Uterus (tissue), 2 donors: ENCODE measurements at regions not wholly inside any gene's neighbourhood (a gene's known extent, or its start where the extent isn't known, plus 50 kb on each side); places are given as distances from the start of the nearest gene placed in this dataset.

Experiments
- CTCF ChIP-seq, 4 experiments: fragments of 200-600 bp in 2 of 4; fragments of 450-650 bp in 2 of 4; sonication (generic) in 2 of 4; IDR thresholded peaks; one replicate each; pipeline ENCODE4 v1.5.1; 2016 to 2019; ENCODE audit warnings: antibody characterized with exemption in 4 of 4, mild to moderate bottlenecking in 2 of 4, moderate library complexity in 1 of 4
- POLR2A ChIP-seq, 2 donors: fragments of 450-650 bp; IDR thresholded peaks; one replicate each; pipeline ENCODE4 v1.6.1; 2016; ENCODE audit warnings: antibody characterized with exemption in 2 of 2, mild to moderate bottlenecking in 1 of 2, moderate library complexity in 1 of 2

- no peak for TF ChIP-seq CTCF (IDR thresholded peaks at IDR 0.05)
- TF ChIP-seq POLR2A (IDR thresholded peaks at IDR 0.05): no peak
Measured at GRCh38 chr9:14389146-14389545, 75.2 kb upstream of the NFIB start.
